ENCODE measurements at regions not wholly inside any gene's neighbourhood (a gene's known extent, or its start where the extent isn't known, plus 50 kb on each side); places are given as distances from the start of the nearest gene placed in this dataset.

- ATAC-seq = peak; percentile 79
- Histone ChIP-seq H3K4me1 (no peaks in the 10 kb centered on the region), H3K27ac (no peak overlapping the region), H3K9me3 (no peaks in the 10 kb centered on the region), H3K4me3 (no peak overlapping the region), H3K36me3 (no peaks in the 10 kb centered on the region), H3K27me3 (peaks cover 0 to 11% of the 10 kb centered on the region in 2 donors)
- intact Hi-C loops (cut with DNase I) = no loop called here
- DNase-seq = no peak
- TF ChIP-seq CTCF (IDR thresholded peaks at IDR 0.05) = no peak
Measured at GRCh38 chr20:22474224-22474623, 110.1 kb downstream of the FOXA2 start.

- H3K4me1 ChIP-seq = no peaks in the 10 kb centered on the region
- H3K4me3 ChIP-seq = no peak overlapping the region
- no peak overlapping the region for H3K27ac ChIP-seq
- DNase-seq (no peak), ATAC-seq (no peak)
- intact Hi-C loops (cut with DNase I) = no loop called here
- no peaks in the 10 kb centered on the region for H3K9me3 ChIP-seq
- H3K27me3 ChIP-seq = peaks cover 0 to 11% of the 10 kb centered on the region in 2 donors
- H3K36me3 ChIP-seq = no peaks in the 10 kb centered on the region
- no peak for TF ChIP-seq CTCF (IDR thresholded peaks at IDR 0.05)
Measured at GRCh38 chr20:22473293-22473692, 111.1 kb downstream of the FOXA2 start.

- no peaks in the 10 kb centered on the region for H3K4me1 ChIP-seq
- no peak for TF ChIP-seq CTCF (IDR thresholded peaks at IDR 0.05)
- DNase-seq (no peak), ATAC-seq (no peak)
- no peaks in the 10 kb centered on the region for H3K36me3 ChIP-seq
- no peak overlapping the region for H3K4me3 ChIP-seq
- H3K9me3 ChIP-seq = no peaks in the 10 kb centered on the region
- peaks cover 0 to 11% of the 10 kb centered on the region in 2 donors for H3K27me3 ChIP-seq
- intact Hi-C loops (cut with DNase I) = no loop called here
- no peak overlapping the region for H3K27ac ChIP-seq
Measured at GRCh38 chr20:22472447-22473100, 111.8 kb downstream of the FOXA2 start.

GRCh38 chr20:22471156-22471836, 113.1 kb downstream of the FOXA2 start:
- no peak overlapping the region for H3K27ac ChIP-seq
- H3K27me3 ChIP-seq = peaks cover 0 to 11% of the 10 kb centered on the region in 2 donors
- no peak overlapping the region for H3K4me3 ChIP-seq
- ATAC-seq (peak; percentile 67), DNase-seq (no peak)
- intact Hi-C loops (cut with DNase I) = no loop called here
- H3K4me1 ChIP-seq = no peaks in the 10 kb centered on the region
- no peaks in the 10 kb centered on the region for H3K9me3 ChIP-seq
- H3K36me3 ChIP-seq = no peaks in the 10 kb centered on the region
- TF ChIP-seq CTCF (IDR thresholded peaks at IDR 0.05) = no peak

- no peak for ATAC-seq
Measured at GRCh38 chr20:22470620-22471026, 113.7 kb downstream of the FOXA2 start.

More at GRCh38 chr20:22470620-22471026, 113.7 kb downstream of the FOXA2 start:
- DNase-seq = no peak
- Histone ChIP-seq H3K27ac (no peak overlapping the region), H3K27me3 (peaks cover 0 to 11% of the 10 kb centered on the region in 2 donors), H3K9me3 (no peaks in the 10 kb centered on the region), H3K4me3 (no peak overlapping the region), H3K36me3 (no peaks in the 10 kb centered on the region), H3K4me1 (no peaks in the 10 kb centered on the region)
- TF ChIP-seq CTCF (IDR thresholded peaks at IDR 0.05) = no peak
- intact Hi-C loops (cut with DNase I) = no loop called here

Data from left lung (tissue), 4 donors.